PC-3 (cell line): ENCODE measurements at regions not wholly inside any gene's neighbourhood (a gene's known extent, or its start where the extent isn't known, plus 50 kb on each side); places are given as distances from the start of the nearest gene placed in this dataset.

Source experiments
- ATAC-seq: fragments of 200-7000 bp; cut with Tn5 transposase; 2 replicates; pipeline ENCODE4 v1.9.1; 2020; ENCODE audit warnings: mild to moderate bottlenecking, moderate library complexity
- BruUV-seq: library from RNA; stranded (reverse); fragments of 400-500 nt; replicated peaks from 2 replicates; lab custom pipeline; 2021; lab: Mats Ljungman, UMichigan
- CTCF ChIA-PET: fragments of 300-600 bp; sonication (Branson Sonifier 250); formaldehyde crosslinking; loops from one replicate; lab custom pipeline; 2022; ENCODE audit warnings: antibody characterized with exemption; lab: Charles Lee
- POLR2A ChIA-PET: fragments of 300-600 bp; sonication (Branson Sonifier 250); formaldehyde crosslinking; loops from one replicate; lab custom pipeline; 2022; ENCODE audit warnings: antibody characterized with exemption; ENCODE audit not compliant: unreplicated experiment; lab: Charles Lee
- DNase-seq: peaks from one replicate; pipeline ENCODE4 v3.0.0-alpha.2; 2015
- H2AFZ ChIP-seq: fragments of 300-600 bp; sonication (generic); 2 replicates; pipeline ENCODE4 v1.6.0; 2016; ENCODE audit warnings: antibody characterized with exemption, low read length
- H3F3A ChIP-seq: fragments of 300-600 bp; sonication (generic); one replicate; pipeline ENCODE4 v1.6.0; 2017; ENCODE audit warnings: antibody characterized with exemption, low read length, control low read depth, mild to moderate bottlenecking; ENCODE audit not compliant: unreplicated experiment
- H3K27ac ChIP-seq: fragments of 300-600 bp; sonication (generic); 2 replicates; pipeline ENCODE4 v1.5.1; 2016; ENCODE audit warnings: mild to moderate bottlenecking, low read length
- H3K27me3 ChIP-seq: fragments of 300-600 bp; sonication (generic); 2 replicates; pipeline ENCODE4 v1.6.1; 2016; ENCODE audit warnings: low read length, mixed read lengths
- H3K36me3 ChIP-seq: fragments of 300-600 bp; sonication (generic); 2 replicates; pipeline ENCODE4 v1.6.1; 2016; ENCODE audit warnings: low read depth, mixed run types, low read length, mixed read lengths
- H3K4me1 ChIP-seq: fragments of 300-600 bp; sonication (generic); 2 replicates; pipeline ENCODE4 v1.5.1; 2016; ENCODE audit warnings: low read length; ENCODE audit not compliant: insufficient read depth
- H3K4me2 ChIP-seq: fragments of 300-600 bp; sonication (generic); 2 replicates; pipeline ENCODE4 v1.6.0; 2016; ENCODE audit warnings: low read length
- H3K4me3 ChIP-seq: fragments of 300-600 bp; sonication (generic); 2 replicates; pipeline ENCODE4 v1.5.1; 2016; ENCODE audit warnings: mild to moderate bottlenecking, low read length, mixed read lengths
- H3K79me2 ChIP-seq: fragments of 300-600 bp; sonication (generic); 2 replicates; pipeline ENCODE4 v1.6.1; 2017; ENCODE audit warnings: low read length, mixed read lengths
- H3K9ac ChIP-seq: fragments of 300-600 bp; sonication (generic); 2 replicates; pipeline ENCODE4 v1.6.0; 2016; ENCODE audit warnings: mild to moderate bottlenecking, low read length
- H3K9me2 ChIP-seq: fragments of 300-600 bp; sonication (generic); replicated peaks from 2 replicates; pipeline ENCODE4 v1.6.1; 2016; ENCODE audit warnings: mixed run types, low read length, mixed read lengths
- H3K9me3 ChIP-seq: fragments of 300-600 bp; sonication (generic); 2 replicates; pipeline ENCODE4 v1.6.1; 2016; ENCODE audit warnings: low read length, mixed read lengths
- H4K20me1 ChIP-seq: fragments of 300-600 bp; sonication (generic); 2 replicates; pipeline ENCODE4 v1.6.1; 2016; ENCODE audit warnings: low read length, mixed read lengths
- CTCF ChIP-seq: fragments of 300-600 bp; sonication (generic); conservative IDR thresholded peaks from 2 replicates; pipeline ENCODE4 v1.5.1; 2017; ENCODE audit warnings: antibody characterized with exemption, low read depth, mild to moderate bottlenecking, low read length
- EZH2 ChIP-seq: fragments of 300-600 bp; sonication (generic); IDR thresholded peaks from one replicate; pipeline ENCODE4 v1.6.1; 2017; ENCODE audit warnings: antibody characterized with exemption, mild to moderate bottlenecking, low read length; ENCODE audit not compliant: unreplicated experiment
- EZH2phosphoT487 ChIP-seq: fragments of 300-600 bp; sonication (generic); IDR thresholded peaks from 2 replicates; pipeline ENCODE4 v1.6.1; 2018; ENCODE audit warnings: mild to moderate bottlenecking, antibody characterized with exemption, low read length, borderline replicate concordance
- intact Hi-C: fragments of 100-400 bp; cut with micrococcal nuclease; formaldehyde crosslinking; loops from 2 replicates; pipeline ENCODE4 v1.9.0; 2023

GRCh38 chrX:147191361-147191760, 376.8 kb upstream of the CXorf51A start:
- ATAC-seq (no peak), DNase-seq (no peak)
- Histone ChIP-seq H3K4me3 (no peak overlapping the region), H3K79me2 (no peaks in the 10 kb centered on the region), H2AFZ (no peak overlapping the region), H3K4me1 (no peaks in the 10 kb centered on the region), H3K4me2 (no peak overlapping the region), H3K9ac (no peak overlapping the region), H3F3A (no peaks in the 10 kb centered on the region), H3K9me3 (no peaks in the 10 kb centered on the region), H3K36me3 (no peaks in the 10 kb centered on the region), H3K27me3 (no peaks in the 10 kb centered on the region), H3K27ac (no peak overlapping the region), H3K9me2 (no peaks in the 10 kb centered on the region), H4K20me1 (no peaks in the 10 kb centered on the region)
- no peak for TF ChIP-seq CTCF
- no peak for TF ChIP-seq EZH2phosphoT487
- TF ChIP-seq EZH2: no peak
- no TSS peak for BruUV-seq
- CTCF ChIA-PET: no interaction called here
- intact Hi-C loops: no loop called here
- POLR2A ChIA-PET: no interaction called here

GRCh38 chrX:147183161-147183560, 368.6 kb upstream of the CXorf51A start:
- Histone ChIP-seq H3K79me2 (no peaks in the 10 kb centered on the region), H3K4me1 (no peaks in the 10 kb centered on the region), H3K27me3 (no peaks in the 10 kb centered on the region), H3K36me3 (no peaks in the 10 kb centered on the region), H4K20me1 (no peaks in the 10 kb centered on the region), H3K27ac (no peak overlapping the region), H3K4me3 (no peak overlapping the region), H3F3A (no peaks in the 10 kb centered on the region), H3K9ac (no peak overlapping the region), H3K4me2 (no peak overlapping the region), H3K9me2 (no peaks in the 10 kb centered on the region), H3K9me3 (no peaks in the 10 kb centered on the region), H2AFZ (no peak overlapping the region)
- ChIA-PET CTCF (no interaction called here), POLR2A (no interaction called here)
- no peak for TF ChIP-seq EZH2
- TF ChIP-seq EZH2phosphoT487: no peak
- no peak for TF ChIP-seq CTCF
- intact Hi-C loops: no loop called here
- no peak for ATAC-seq
- no TSS peak for BruUV-seq
- no peak for DNase-seq

- CTCF ChIA-PET: no interaction called here
- Histone ChIP-seq H3K79me2 (no peaks in the 10 kb centered on the region), H4K20me1 (no peaks in the 10 kb centered on the region), H3K4me2 (no peak overlapping the region), H3F3A (no peaks in the 10 kb centered on the region), H3K9me3 (no peaks in the 10 kb centered on the region), H3K4me1 (no peaks in the 10 kb centered on the region), H3K27ac (0 out of 2 replicates have a peak overlapping the region, but pooled peaks have one; percentile 16), H3K27me3 (no peaks in the 10 kb centered on the region), H3K9ac (no peak overlapping the region), H3K9me2 (no peaks in the 10 kb centered on the region), H3K36me3 (no peaks in the 10 kb centered on the region), H3K4me3 (no peak overlapping the region), H2AFZ (no peak overlapping the region)
- intact Hi-C loops: no loop called here
- POLR2A ChIA-PET: no interaction called here
- peak; percentile 52 for DNase-seq
- ATAC-seq: no peak
- TF ChIP-seq EZH2phosphoT487: no peak
- BruUV-seq: no TSS peak
Observed at GRCh38 chrX:147180886-147181285, 366.3 kb upstream of the CXorf51A start.
